Esophagus squamous epithelium (tissue), 4 donors: ENCODE measurements at regions not wholly inside any gene's neighbourhood (a gene's known extent, or its start where the extent isn't known, plus 50 kb on each side); places are given as distances from the start of the nearest gene placed in this dataset.

ENCODE experiments used
- POLR2A ChIP-seq, 4 donors: fragments of 450-650 bp; IDR thresholded peaks; one replicate each; pipeline ENCODE4 v1.6.1; 2017; ENCODE audit warnings: antibody characterized with exemption in 4 of 4, mild to moderate bottlenecking in 4 of 4, moderate library complexity in 3 of 4
- TF ChIP-seq, protein P1 (sequence below), 6 experiments: fragments of 450-650 bp in 4 of 6; fragments of 200-600 bp in 2 of 6; sonication (generic) in 2 of 6; IDR thresholded peaks; one replicate each; pipeline ENCODE4 v1.5.1; 2016 to 2019; ENCODE audit warnings: antibody characterized with exemption in 6 of 6, mild to moderate bottlenecking in 4 of 6, moderate library complexity in 4 of 6

- TF ChIP-seq, protein P1, sequence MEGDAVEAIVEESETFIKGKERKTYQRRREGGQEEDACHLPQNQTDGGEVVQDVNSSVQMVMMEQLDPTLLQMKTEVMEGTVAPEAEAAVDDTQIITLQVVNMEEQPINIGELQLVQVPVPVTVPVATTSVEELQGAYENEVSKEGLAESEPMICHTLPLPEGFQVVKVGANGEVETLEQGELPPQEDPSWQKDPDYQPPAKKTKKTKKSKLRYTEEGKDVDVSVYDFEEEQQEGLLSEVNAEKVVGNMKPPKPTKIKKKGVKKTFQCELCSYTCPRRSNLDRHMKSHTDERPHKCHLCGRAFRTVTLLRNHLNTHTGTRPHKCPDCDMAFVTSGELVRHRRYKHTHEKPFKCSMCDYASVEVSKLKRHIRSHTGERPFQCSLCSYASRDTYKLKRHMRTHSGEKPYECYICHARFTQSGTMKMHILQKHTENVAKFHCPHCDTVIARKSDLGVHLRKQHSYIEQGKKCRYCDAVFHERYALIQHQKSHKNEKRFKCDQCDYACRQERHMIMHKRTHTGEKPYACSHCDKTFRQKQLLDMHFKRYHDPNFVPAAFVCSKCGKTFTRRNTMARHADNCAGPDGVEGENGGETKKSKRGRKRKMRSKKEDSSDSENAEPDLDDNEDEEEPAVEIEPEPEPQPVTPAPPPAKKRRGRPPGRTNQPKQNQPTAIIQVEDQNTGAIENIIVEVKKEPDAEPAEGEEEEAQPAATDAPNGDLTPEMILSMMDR (IDR thresholded peaks at IDR 0.05) = no peak
- TF ChIP-seq POLR2A (IDR thresholded peaks at IDR 0.05) = no peak
Measured at GRCh38 chrX:155747520-155747919, 133.6 kb upstream of the VAMP7 start.
